Stimulated activated CD4-positive, alpha-beta T cell treated with anti-CD3 and anti-CD28 coated beads, Interleukin-4, amount 100 ng/mL, for 48 hours (primary cell): ENCODE measurements at regions not wholly inside any gene's neighbourhood (a gene's known extent, or its start where the extent isn't known, plus 50 kb on each side); places are given as distances from the start of the nearest gene placed in this dataset.
"Not testable (repeated sequence)": the region's sequence is repeated elsewhere in the genome, so short reads cannot be mapped to it uniquely, and the experiment has no call there.

Experiments used
- DNase-seq, 2 donors: peaks; one replicate each; pipeline ENCODE4 v3.0.0-alpha.2; 2020; ENCODE audit warnings: low read depth in 2 of 2

DNA sequence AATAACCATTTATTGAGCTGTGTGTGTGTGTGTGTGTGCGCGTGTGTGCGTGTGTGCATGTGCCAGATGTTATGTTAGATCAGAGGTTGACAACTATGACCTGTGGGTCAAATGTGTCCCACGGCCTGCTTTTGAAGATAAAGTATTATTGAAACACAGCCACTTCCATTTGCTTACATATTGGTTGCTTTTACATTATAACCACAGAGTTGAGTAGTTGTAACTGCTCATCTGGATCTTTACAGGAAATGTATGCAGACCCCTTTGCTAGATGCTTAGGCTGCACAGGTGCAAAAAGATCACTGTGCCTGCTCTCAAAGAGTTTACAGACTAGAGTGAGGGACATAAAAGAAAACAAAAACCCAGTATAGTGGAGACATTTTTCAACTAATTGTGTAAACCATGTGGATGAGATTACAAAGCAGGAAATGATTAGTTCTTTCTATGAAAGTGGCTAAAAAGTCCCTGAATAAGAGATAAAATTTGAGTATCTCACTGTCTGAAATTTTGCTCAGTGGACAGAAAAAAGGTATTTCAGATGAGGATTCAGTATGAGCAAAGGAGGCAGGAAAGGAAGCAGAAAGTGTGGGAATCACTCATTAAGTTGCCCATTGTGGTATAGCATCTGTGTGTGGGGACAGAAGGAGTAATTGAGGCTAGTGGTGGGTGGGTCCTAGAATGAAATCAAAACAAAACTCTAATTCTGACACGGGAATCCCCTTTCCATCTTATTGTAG lies 188.4 kb downstream of the PAH start:
- no peak for DNase-seq

GRCh38 chr12:102726686-102727085 lies 190.4 kb downstream of the PAH start:
- no peak for DNase-seq

DNA sequence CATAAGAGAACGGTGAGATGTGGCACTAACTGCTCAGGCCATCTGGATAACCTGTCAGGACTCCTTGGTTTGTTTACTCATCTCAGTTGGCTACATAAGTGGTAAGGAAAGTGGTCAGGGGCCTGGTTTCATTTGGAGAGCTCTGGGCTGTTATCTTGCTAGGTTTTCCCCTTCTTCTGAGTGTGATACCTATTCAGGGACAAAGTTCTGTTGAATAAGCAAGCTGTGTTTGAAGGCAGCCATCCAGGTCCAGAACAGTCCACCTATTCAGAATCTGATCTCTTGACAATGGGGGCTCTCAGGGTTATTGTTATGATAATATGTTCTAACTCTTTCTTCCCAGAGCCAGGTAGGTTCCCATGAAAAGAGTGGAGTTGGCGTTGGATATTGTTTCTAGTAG lies 194.9 kb downstream of the PAH start:
- no peak for DNase-seq

DNA sequence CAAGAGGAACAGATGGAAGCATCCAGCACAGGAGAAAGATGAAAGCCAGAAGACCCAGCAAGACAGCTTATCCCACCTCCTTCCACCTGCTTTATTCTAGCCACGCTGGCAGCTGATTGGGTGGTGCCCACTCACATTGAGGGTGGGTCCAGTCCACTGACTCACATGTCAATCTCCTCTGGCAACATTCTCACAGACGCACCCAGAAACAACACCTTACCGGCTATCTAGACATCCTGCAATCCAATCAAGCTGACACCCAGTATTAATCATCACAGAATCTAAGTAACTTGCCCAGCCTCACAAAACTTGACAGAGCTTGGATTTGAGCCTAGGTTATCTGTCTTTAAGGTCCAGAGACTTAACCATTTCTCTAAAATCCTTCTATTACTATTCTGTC lies 208.9 kb downstream of the PAH start:
- DNase-seq = no peak

DNA sequence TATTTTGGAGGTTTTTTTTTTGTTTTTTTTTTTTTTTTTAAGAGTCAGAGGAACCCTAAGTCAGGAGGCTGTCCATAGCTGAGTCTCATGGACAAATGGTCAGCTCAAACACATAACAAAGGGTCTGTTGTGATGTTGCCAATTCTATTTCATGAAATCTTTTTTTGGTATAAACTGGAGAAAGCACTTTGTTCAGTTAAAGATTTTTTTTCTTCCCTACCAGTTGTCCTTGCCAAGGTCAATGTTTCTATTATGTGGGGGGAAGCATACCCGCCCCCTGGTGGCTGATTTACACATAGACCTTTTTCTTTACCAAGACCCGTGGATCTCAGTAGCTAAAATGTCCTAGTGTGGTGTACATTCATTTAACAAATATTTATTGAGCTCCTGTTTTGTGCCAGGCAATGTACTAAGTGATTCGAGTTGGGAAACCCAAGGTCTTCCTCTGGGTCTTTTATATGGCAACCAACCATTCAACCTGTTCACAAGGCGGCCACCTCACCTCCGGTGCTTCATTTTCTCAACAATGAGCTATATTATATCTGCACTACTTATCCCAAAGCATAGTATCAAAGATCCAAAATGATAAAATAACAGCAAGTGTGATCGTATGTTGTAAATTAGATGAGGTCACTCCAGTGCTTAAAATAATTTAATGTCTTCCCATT lies 214.5 kb downstream of the PAH start:
- DNase-seq = peak; percentile 8 to 10

DNA sequence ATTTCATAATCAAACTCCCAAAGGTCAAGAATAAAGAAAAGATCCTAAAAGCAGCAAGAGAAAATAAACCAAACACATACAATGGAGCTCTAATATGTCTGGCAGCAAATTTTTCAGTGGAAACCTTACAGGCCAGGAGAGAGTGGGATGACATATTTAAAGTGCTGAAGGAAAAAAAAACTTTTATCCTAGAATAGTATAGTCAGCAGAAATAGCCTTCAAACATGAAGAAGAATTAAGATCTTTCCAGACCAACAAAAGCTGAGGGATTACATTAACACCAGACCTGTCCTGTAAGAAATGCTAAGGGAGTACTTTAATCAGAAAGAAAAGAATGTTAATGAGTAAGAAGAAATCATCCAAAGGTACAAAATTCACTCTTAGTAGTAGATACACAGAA lies 215.7 kb upstream of the IGF1 start:
- no peak for DNase-seq

DNA sequence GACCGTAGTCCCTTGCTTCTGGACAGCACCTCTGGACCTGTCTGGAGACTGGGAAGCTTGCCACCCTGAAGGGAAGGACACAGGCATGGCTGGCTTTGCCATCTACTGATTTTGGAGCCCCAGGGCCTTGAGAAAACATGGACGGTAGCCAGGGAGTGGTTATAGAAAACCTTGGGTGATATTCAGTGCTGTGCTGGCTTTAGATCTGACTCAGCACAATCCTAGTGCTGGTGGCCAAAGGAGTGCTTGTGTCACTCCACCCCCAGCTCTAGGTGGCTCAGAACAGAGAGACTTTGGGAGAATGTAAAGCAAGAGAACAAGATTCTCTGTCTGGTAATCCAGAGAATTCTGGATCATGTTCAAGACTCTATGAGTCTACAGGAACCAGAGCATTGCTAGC lies 214.5 kb upstream of the IGF1 start:
- no peak for DNase-seq

DNA sequence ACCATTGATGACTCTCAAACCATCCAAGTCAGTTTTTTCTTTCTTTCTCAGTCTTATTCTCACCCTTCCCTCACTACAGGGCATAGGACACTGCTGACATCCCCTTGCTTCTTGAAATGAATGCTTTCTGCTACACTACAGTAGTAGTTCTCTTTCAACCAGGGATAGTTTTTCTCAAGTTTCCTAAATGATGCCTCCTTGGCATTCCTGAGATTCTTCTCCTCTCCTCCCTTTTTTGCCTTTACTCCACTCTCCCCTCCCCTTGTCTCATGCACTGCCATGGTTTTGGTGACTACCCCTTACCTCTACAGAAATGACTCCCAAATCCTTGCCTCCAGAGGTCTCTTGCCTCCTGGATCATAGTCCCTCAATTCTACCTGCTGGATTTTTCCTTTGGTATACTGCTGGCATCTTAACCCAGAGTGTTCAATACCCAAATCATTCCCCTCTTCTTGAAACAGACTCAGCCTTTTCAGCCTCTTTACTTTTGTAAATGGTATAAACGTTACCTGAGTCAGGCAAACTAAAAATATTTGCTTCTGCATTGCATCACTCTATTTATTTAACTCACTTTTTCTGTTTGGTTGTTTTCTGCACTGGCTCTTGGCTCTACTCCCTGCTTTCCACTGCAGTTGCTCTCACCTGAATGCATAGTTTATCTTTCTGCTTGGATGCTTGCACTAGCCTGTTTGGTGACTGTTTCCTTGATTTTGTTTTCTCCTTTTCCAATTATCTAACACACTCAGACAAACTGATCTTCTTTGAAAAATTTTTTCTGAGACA lies 211.6 kb upstream of the IGF1 start:
- DNase-seq = no peak

DNA sequence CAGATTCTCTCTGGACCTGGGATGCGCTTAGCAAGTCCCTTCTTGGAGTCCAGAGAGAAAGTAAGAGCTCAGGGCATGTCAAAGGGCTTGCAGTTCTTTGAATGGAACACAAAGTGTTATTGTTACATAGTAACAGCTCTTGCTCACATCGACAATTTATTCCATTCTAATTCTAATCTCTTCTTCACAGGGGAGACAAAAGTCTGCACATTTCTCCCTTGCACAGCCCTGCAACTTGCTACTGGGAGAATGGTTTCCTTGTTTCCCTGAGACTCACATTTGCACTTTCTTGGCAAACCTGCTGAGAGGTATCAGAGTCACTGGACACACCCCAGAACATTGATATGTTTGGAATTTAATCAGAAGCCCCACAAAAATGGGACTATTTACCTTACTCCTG lies 209.9 kb upstream of the IGF1 start:
- no peak for DNase-seq

GRCh38 chr12:102689701-102690100 lies 209.3 kb upstream of the IGF1 start:
- DNase-seq = no peak

GRCh38 chr12:102687523-102687922 lies 207.2 kb upstream of the IGF1 start:
- DNase-seq = no peak

- DNase-seq = no peak
Measured at GRCh38 chr12:102685841-102686240, 205.5 kb upstream of the IGF1 start.

GRCh38 chr12:102685172-102685571 lies 204.8 kb upstream of the IGF1 start:
- no peak for DNase-seq

DNA sequence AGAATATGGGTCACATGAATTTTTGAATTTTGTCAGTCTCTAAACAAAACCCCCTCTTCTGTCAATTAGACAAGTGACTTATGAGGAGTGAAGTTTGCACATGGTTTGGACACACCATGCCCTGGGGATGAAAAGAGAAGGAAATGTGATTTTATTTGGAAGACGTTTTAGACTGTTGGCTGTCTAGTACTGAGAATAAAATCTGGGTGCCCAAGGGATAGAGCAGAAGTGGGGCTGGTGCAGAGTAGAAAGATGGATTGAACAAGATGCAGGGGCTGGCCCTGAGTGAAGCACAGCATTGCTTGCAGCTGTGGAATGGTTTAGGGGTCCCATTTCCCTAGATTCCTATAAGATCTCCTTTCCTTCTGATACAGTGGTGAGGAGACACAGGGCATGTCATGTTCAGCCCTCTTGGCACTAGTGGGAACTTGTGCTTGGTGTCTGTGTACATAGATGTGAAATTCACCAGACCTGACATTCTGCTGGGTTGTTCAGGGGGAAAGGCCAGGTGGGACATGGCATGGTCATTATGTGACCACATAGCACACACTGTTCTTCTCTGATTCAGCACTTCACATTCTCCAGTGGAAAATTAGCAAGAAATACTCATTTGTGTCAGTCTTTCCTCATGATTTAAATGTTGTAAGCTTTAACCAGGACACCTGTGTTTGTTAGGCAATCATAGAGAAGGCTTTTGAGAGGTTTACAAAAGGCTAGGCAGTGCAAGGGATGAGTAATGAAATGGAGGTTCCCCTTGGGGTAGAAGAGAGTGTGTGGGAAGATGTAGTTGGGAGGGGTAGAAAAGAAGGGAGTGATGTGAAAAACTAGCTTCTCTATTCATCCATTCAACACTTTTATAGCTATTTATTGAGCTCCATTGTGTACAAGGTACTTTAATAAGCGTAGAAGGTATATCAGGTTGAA lies 202.3 kb upstream of the IGF1 start:
- no peak for DNase-seq

- no peak for DNase-seq
Measured at GRCh38 chr12:102681747-102682146, 201.4 kb upstream of the IGF1 start.

- no peak for DNase-seq
Measured at GRCh38 chr12:102681309-102681708, 200.9 kb upstream of the IGF1 start.

GRCh38 chr12:102680304-102680703 lies 199.9 kb upstream of the IGF1 start:
- no peak for DNase-seq

- no peak for DNase-seq
Measured at GRCh38 chr12:102676812-102677211, 196.4 kb upstream of the IGF1 start.

DNA sequence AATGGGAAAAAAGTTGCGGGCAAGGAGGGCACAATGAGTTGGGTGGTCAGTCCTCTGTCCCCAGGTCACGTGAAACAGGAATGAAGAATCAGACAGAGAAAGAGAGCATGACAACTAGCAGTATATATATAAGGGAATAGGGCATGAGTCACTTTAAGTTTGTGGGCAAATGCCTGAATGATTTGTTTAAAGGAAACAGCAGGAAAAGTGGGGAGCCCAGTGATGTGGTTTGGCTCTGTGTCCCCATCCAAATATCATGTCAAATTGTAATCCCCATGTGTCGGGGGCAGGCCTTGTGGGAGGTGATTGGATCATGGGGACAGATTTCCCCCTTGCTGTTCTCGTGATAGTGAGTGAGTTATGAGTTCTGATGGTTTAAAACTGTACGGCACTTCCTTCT lies 195.3 kb upstream of the IGF1 start:
- no peak for DNase-seq

DNA sequence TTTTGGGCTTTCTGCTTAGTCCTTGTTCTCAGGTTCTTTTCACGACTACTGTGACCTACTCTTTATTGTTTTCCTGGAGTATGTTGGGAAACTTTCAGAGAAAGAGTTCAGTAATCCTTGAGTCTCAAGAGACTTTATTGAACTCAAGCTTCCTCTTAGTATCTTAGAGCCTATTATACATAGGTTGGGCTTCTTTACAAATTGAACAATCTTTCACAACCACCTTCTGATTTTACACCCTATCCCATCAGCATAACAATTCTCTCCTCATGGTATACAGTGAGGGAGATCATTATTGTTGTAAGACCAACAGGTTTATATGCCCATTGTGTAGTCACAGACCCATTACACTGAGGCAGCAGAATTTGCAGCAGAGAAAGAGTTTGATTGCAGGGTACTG lies 193.2 kb upstream of the IGF1 start:
- no peak for DNase-seq

GRCh38 chr12:102672212-102672611 lies 191.8 kb upstream of the IGF1 start:
- DNase-seq = not testable (repeated sequence)

- DNase-seq = no peak
Measured at GRCh38 chr12:102669056-102669455, 188.7 kb upstream of the IGF1 start.
